ENCODE measurements at regions not wholly inside any gene's neighbourhood (a gene's known extent, or its start where the extent isn't known, plus 50 kb on each side); places are given as distances from the start of the nearest gene placed in this dataset.

GRCh38 chr9:105024529-105024928 lies 96.6 kb upstream of the ABCA1 start:
- no peaks in the 10 kb centered on the region for H3K9me3 ChIP-seq (ENCODE audit: insufficient read depth, low read depth, low read length)
- no peak overlapping the region for H3K4ac ChIP-seq (ENCODE audit: low read depth, low read length)
- H3K79me2 ChIP-seq (ENCODE audit: control insufficient read depth, insufficient read depth, low read length, poor library complexity): no peaks in the 10 kb centered on the region
- no CpG with 5 or more reads among the region's 7 CpGs for WGBS (ENCODE audit: extremely low coverage, insufficient coverage, insufficient read length)
- no peaks in the 10 kb centered on the region for H3K79me1 ChIP-seq (ENCODE audit: low read length)
- H3K4me1 ChIP-seq (ENCODE audit: control insufficient read depth in 1 of 2, insufficient read depth in 2 of 2, low read length in 2 of 2): no peaks in the 10 kb centered on the region
- no peak overlapping the region for H4K12ac ChIP-seq (ENCODE audit: low read depth, low read length)
- H3K9ac ChIP-seq (ENCODE audit: low read length): no peak overlapping the region
- H2BK5ac ChIP-seq (ENCODE audit: low read depth, low read length, poor library complexity): no peak overlapping the region
- H3K27me3 ChIP-seq (ENCODE audit: insufficient read depth, low read length): no peaks in the 10 kb centered on the region
- H4K91ac ChIP-seq (ENCODE audit: low read depth, low read length): no peak overlapping the region
- H3K23ac ChIP-seq (ENCODE audit: low read length): no peak overlapping the region
- H3K4me2 ChIP-seq (ENCODE audit: low read length): no peak overlapping the region
- no peak overlapping the region for H3K14ac ChIP-seq (ENCODE audit: low read length)
- H2AK5ac ChIP-seq (ENCODE audit: low read length): no peak overlapping the region
- H2BK120ac ChIP-seq (ENCODE audit: insufficient read depth, low read length, poor library complexity): no peak overlapping the region
- H3K4me3 ChIP-seq (ENCODE audit: low read depth, low read length): no peak overlapping the region
- no peak overlapping the region for H4K8ac ChIP-seq (ENCODE audit: low read depth, low read length)
- no peak for DNase-seq
- H3K36me3 ChIP-seq (ENCODE audit: control insufficient read depth in 1 of 2, insufficient read depth in 2 of 2, low read length in 2 of 2): no peaks in the 10 kb centered on the region
- H3K18ac ChIP-seq (ENCODE audit: low read length): no peak overlapping the region
- no peak overlapping the region for H2BK12ac ChIP-seq (ENCODE audit: low read length)
- H3K27ac ChIP-seq (ENCODE audit: low read depth, low read length): no peak overlapping the region
- no peak overlapping the region for H2AFZ ChIP-seq (ENCODE audit: insufficient read depth, low read length, poor library complexity)

- no peak overlapping the region for H2BK5ac ChIP-seq (ENCODE audit: low read depth, low read length, poor library complexity)
- no peak overlapping the region for H2AFZ ChIP-seq (ENCODE audit: insufficient read depth, low read length, poor library complexity)
- no peak for DNase-seq
- H3K4ac ChIP-seq (ENCODE audit: low read depth, low read length): no peak overlapping the region
- H3K79me2 ChIP-seq (ENCODE audit: control insufficient read depth, insufficient read depth, low read length, poor library complexity): no peaks in the 10 kb centered on the region
- no peaks in the 10 kb centered on the region for H3K9me3 ChIP-seq (ENCODE audit: insufficient read depth, low read depth, low read length)
- H4K8ac ChIP-seq (ENCODE audit: low read depth, low read length): no peak overlapping the region
- no peak overlapping the region for H3K4me2 ChIP-seq (ENCODE audit: low read length)
- H3K4me3 ChIP-seq (ENCODE audit: low read depth, low read length): no peak overlapping the region
- H3K18ac ChIP-seq (ENCODE audit: low read length): no peak overlapping the region
- no peak overlapping the region for H3K23ac ChIP-seq (ENCODE audit: low read length)
- no peaks in the 10 kb centered on the region for H3K79me1 ChIP-seq (ENCODE audit: low read length)
- no peaks in the 10 kb centered on the region for H3K4me1 ChIP-seq (ENCODE audit: control insufficient read depth in 1 of 2, insufficient read depth in 2 of 2, low read length in 2 of 2)
- no peak overlapping the region for H4K12ac ChIP-seq (ENCODE audit: low read depth, low read length)
- no peaks in the 10 kb centered on the region for H3K36me3 ChIP-seq (ENCODE audit: control insufficient read depth in 1 of 2, insufficient read depth in 2 of 2, low read length in 2 of 2)
- WGBS (ENCODE audit: extremely low coverage, insufficient coverage, insufficient read length): no CpG with 5 or more reads among the region's 1 CpG
- no peak overlapping the region for H3K9ac ChIP-seq (ENCODE audit: low read length)
- H2BK12ac ChIP-seq (ENCODE audit: low read length): no peak overlapping the region
- no peak overlapping the region for H2BK120ac ChIP-seq (ENCODE audit: insufficient read depth, low read length, poor library complexity)
- H3K27me3 ChIP-seq (ENCODE audit: insufficient read depth, low read length): no peaks in the 10 kb centered on the region
- no peak overlapping the region for H3K27ac ChIP-seq (ENCODE audit: low read depth, low read length)
- no peak overlapping the region for H3K14ac ChIP-seq (ENCODE audit: low read length)
- no peak overlapping the region for H2AK5ac ChIP-seq (ENCODE audit: low read length)
- H4K91ac ChIP-seq (ENCODE audit: low read depth, low read length): no peak overlapping the region
These were observed 98.5 kb upstream of the ABCA1 start for GRCh38 chr9:105026451-105026850.

- no CpG with 5 or more reads among the region's 2 CpGs for WGBS (ENCODE audit: extremely low coverage, insufficient coverage, insufficient read length)
- Histone ChIP-seq H3K27me3 (ENCODE audit: insufficient read depth, low read length) (no peaks in the 10 kb centered on the region), H3K4ac (ENCODE audit: low read depth, low read length) (no peak overlapping the region), H3K36me3 (ENCODE audit: control insufficient read depth in 1 of 2, insufficient read depth in 2 of 2, low read length in 2 of 2) (no peaks in the 10 kb centered on the region), H3K9ac (ENCODE audit: low read length) (no peak overlapping the region), H4K8ac (ENCODE audit: low read depth, low read length) (no peak overlapping the region), H2BK12ac (ENCODE audit: low read length) (no peak overlapping the region), H3K4me1 (ENCODE audit: control insufficient read depth in 1 of 2, insufficient read depth in 2 of 2, low read length in 2 of 2) (no peaks in the 10 kb centered on the region), H3K23ac (ENCODE audit: low read length) (no peak overlapping the region), H4K12ac (ENCODE audit: low read depth, low read length) (no peak overlapping the region), H2AK5ac (ENCODE audit: low read length) (no peak overlapping the region), H3K79me2 (ENCODE audit: control insufficient read depth, insufficient read depth, low read length, poor library complexity) (no peaks in the 10 kb centered on the region), H2AFZ (ENCODE audit: insufficient read depth, low read length, poor library complexity) (no peak overlapping the region), H3K79me1 (ENCODE audit: low read length) (no peaks in the 10 kb centered on the region), H3K14ac (ENCODE audit: low read length) (no peak overlapping the region), H2BK5ac (ENCODE audit: low read depth, low read length, poor library complexity) (no peak overlapping the region), H3K9me3 (ENCODE audit: insufficient read depth, low read depth, low read length) (no peaks in the 10 kb centered on the region), H3K18ac (ENCODE audit: low read length) (no peak overlapping the region), H4K91ac (ENCODE audit: low read depth, low read length) (no peak overlapping the region), H3K4me2 (ENCODE audit: low read length) (no peak overlapping the region), H2BK120ac (ENCODE audit: insufficient read depth, low read length, poor library complexity) (no peak overlapping the region), H3K27ac (ENCODE audit: low read depth, low read length) (no peak overlapping the region), H3K4me3 (ENCODE audit: low read depth, low read length) (no peak overlapping the region)
- DNase-seq: no peak
These were observed 99.1 kb upstream of the ABCA1 start for GRCh38 chr9:105027084-105027483.

- H3K14ac ChIP-seq (ENCODE audit: low read length): no peak overlapping the region
- no peak overlapping the region for H2BK12ac ChIP-seq (ENCODE audit: low read length)
- H3K79me1 ChIP-seq (ENCODE audit: low read length): no peaks in the 10 kb centered on the region
- no peak overlapping the region for H2AK5ac ChIP-seq (ENCODE audit: low read length)
- H3K27me3 ChIP-seq (ENCODE audit: insufficient read depth, low read length): no peaks in the 10 kb centered on the region
- H3K9ac ChIP-seq (ENCODE audit: low read length): no peak overlapping the region
- H2AFZ ChIP-seq (ENCODE audit: insufficient read depth, low read length, poor library complexity): no peak overlapping the region
- H3K36me3 ChIP-seq (ENCODE audit: control insufficient read depth in 1 of 2, insufficient read depth in 2 of 2, low read length in 2 of 2): no peaks in the 10 kb centered on the region
- no peak overlapping the region for H4K8ac ChIP-seq (ENCODE audit: low read depth, low read length)
- H3K4ac ChIP-seq (ENCODE audit: low read depth, low read length): no peak overlapping the region
- no peak overlapping the region for H4K12ac ChIP-seq (ENCODE audit: low read depth, low read length)
- H2BK120ac ChIP-seq (ENCODE audit: insufficient read depth, low read length, poor library complexity): no peak overlapping the region
- no peak overlapping the region for H3K23ac ChIP-seq (ENCODE audit: low read length)
- no peaks in the 10 kb centered on the region for H3K9me3 ChIP-seq (ENCODE audit: insufficient read depth, low read depth, low read length)
- no peaks in the 10 kb centered on the region for H3K79me2 ChIP-seq (ENCODE audit: control insufficient read depth, insufficient read depth, low read length, poor library complexity)
- no peak overlapping the region for H2BK5ac ChIP-seq (ENCODE audit: low read depth, low read length, poor library complexity)
- no CpG with 5 or more reads among the region's 3 CpGs for WGBS (ENCODE audit: extremely low coverage, insufficient coverage, insufficient read length)
- H3K4me2 ChIP-seq (ENCODE audit: low read length): no peak overlapping the region
- H3K4me1 ChIP-seq (ENCODE audit: control insufficient read depth in 1 of 2, insufficient read depth in 2 of 2, low read length in 2 of 2): no peaks in the 10 kb centered on the region
- H3K18ac ChIP-seq (ENCODE audit: low read length): no peak overlapping the region
- H4K91ac ChIP-seq (ENCODE audit: low read depth, low read length): no peak overlapping the region
- DNase-seq: peak in 1 of 2 donors; percentile 39
- no peak overlapping the region for H3K27ac ChIP-seq (ENCODE audit: low read depth, low read length)
- H3K4me3 ChIP-seq (ENCODE audit: low read depth, low read length): no peak overlapping the region
These were observed 102.3 kb upstream of the ABCA1 start for GRCh38 chr9:105030285-105030684.
